Activated CD4-positive, alpha-beta T cell treated with anti-CD3 and anti-CD28 coated beads, Interleukin-2, Interleukin-6, amounts not matched to agents 100 ng/mL and 50 ng/mL, durations not matched to agents 16 hours and 8 hours (primary cell): ENCODE measurements at regions not wholly inside any gene's neighbourhood (a gene's known extent, or its start where the extent isn't known, plus 50 kb on each side); places are given as distances from the start of the nearest gene placed in this dataset.
"Not testable (repeated sequence)": the region's sequence is repeated elsewhere in the genome, so short reads cannot be mapped to it uniquely, and the experiment has no call there.

Source experiments
- DNase-seq: peaks from one replicate; pipeline ENCODE4 v3.0.0-alpha.2; 2020

- DNase-seq: no peak
Observed at GRCh38 chrX:116863029-116863428, 400.3 kb upstream of the CT83 start.

GRCh38 chrX:116862340-116862739 lies 399.6 kb upstream of the CT83 start:
- DNase-seq: no peak

GRCh38 chrX:116841290-116841689 lies 378.5 kb upstream of the CT83 start:
- DNase-seq: no peak

- DNase-seq: no peak
Observed at GRCh38 chrX:116827063-116827462, 364.3 kb upstream of the CT83 start.

GRCh38 chrX:116824785-116825184 lies 362.0 kb upstream of the CT83 start:
- DNase-seq: no peak

- no peak for DNase-seq
Observed at GRCh38 chrX:116823677-116824076, 360.9 kb upstream of the CT83 start.

GRCh38 chrX:116806288-116806802 lies 343.6 kb upstream of the CT83 start:
- DNase-seq: no peak

GRCh38 chrX:116801943-116802342 lies 339.2 kb upstream of the CT83 start:
- no peak for DNase-seq

- no peak for DNase-seq
Observed at GRCh38 chrX:116781926-116782325, 319.1 kb upstream of the CT83 start.

- no peak for DNase-seq
Observed at GRCh38 chrX:116757491-116757890, 294.7 kb upstream of the CT83 start.

- DNase-seq: no peak
Observed at GRCh38 chrX:116756958-116757357, 294.2 kb upstream of the CT83 start.

GRCh38 chrX:116749943-116750342 lies 287.2 kb upstream of the CT83 start:
- no peak for DNase-seq

- DNase-seq: no peak
Observed at GRCh38 chrX:116732214-116732613, 269.4 kb upstream of the CT83 start.

GRCh38 chrX:116726806-116727205 lies 264.0 kb upstream of the CT83 start:
- no peak for DNase-seq

GRCh38 chrX:116694046-116694445 lies 231.3 kb upstream of the CT83 start:
- DNase-seq: no peak

GRCh38 chrX:116679544-116679943 lies 216.8 kb upstream of the CT83 start:
- DNase-seq: not testable (repeated sequence)

- DNase-seq: no peak
Observed at GRCh38 chrX:116667346-116668134, 204.8 kb upstream of the CT83 start.

- DNase-seq: no peak
Observed at GRCh38 chrX:116657071-116657470, 194.3 kb upstream of the CT83 start.

- DNase-seq: no peak
Observed at GRCh38 chrX:116628464-116628863, 165.7 kb upstream of the CT83 start.

- DNase-seq: no peak
Observed at GRCh38 chrX:116618546-116618945, 155.8 kb upstream of the CT83 start.

GRCh38 chrX:116607776-116608175 lies 145.0 kb upstream of the CT83 start:
- no peak for DNase-seq

GRCh38 chrX:116605576-116605975 lies 142.8 kb upstream of the CT83 start:
- DNase-seq: no peak

GRCh38 chrX:116596010-116596409 lies 133.2 kb upstream of the CT83 start:
- DNase-seq: no peak
